GM23338 (cell line): ENCODE measurements at regions not wholly inside any gene's neighbourhood (a gene's known extent, or its start where the extent isn't known, plus 50 kb on each side); places are given as distances from the start of the nearest gene placed in this dataset.
A peak's percentile ranks its signal among the peaks of the same experiment; 100 is the strongest.

Source experiments
- ATAC-seq: fragments of 200-7000 bp; cut with Tn5 transposase; 3 replicates; pipeline ENCODE4 v1.9.1; 2020
- DNase-seq: peaks from one replicate; pipeline ENCODE4 v3.0.0-alpha.2; 2015; ENCODE audit warnings: low spot score
- H2AFZ ChIP-seq: fragments of 200-600 bp; sonication (generic); 2 replicates; pipeline ENCODE4 v1.8.0; 2016; ENCODE audit warnings: antibody characterized with exemption, mild to moderate bottlenecking, moderate library complexity
- H3F3A ChIP-seq: fragments of 200-600 bp; sonication (generic); replicated peaks from 2 replicates; pipeline ENCODE4 v1.8.0; 2017; ENCODE audit warnings: antibody characterized with exemption, mixed run types, low read depth
- H3K27ac ChIP-seq: fragments of 200-600 bp; sonication (generic); 2 replicates; pipeline ENCODE4 v1.6.1; 2016; ENCODE audit warnings: low read depth
- H3K27me3 ChIP-seq: fragments of 200-600 bp; sonication (generic); 2 replicates; pipeline ENCODE4 v1.8.0; 2016; ENCODE audit warnings: mild to moderate bottlenecking, mixed run types, moderate library complexity; ENCODE audit not compliant: insufficient read depth
- H3K36me3 ChIP-seq: fragments of 200-600 bp; sonication (generic); 2 replicates; pipeline ENCODE4 v1.8.0; 2016; ENCODE audit warnings: mild to moderate bottlenecking; ENCODE audit not compliant: insufficient read depth
- H3K4me1 ChIP-seq: fragments of 200-600 bp; sonication (generic); 2 replicates; pipeline ENCODE4 v1.8.0; 2016; ENCODE audit warnings: mild to moderate bottlenecking, moderate library complexity; ENCODE audit not compliant: insufficient read depth
- H3K4me2 ChIP-seq: fragments of 200-600 bp; sonication (generic); 2 replicates; pipeline ENCODE4 v1.7.1; 2017; ENCODE audit warnings: mixed run types
- H3K4me3 ChIP-seq: fragments of 200-600 bp; sonication (generic); 2 replicates; pipeline ENCODE4 v1.6.1; 2016; ENCODE audit warnings: mixed run types
- H3K79me2 ChIP-seq: fragments of 200-600 bp; sonication (generic); replicated peaks from 2 replicates; pipeline ENCODE4 v1.8.0; 2017; ENCODE audit warnings: mild to moderate bottlenecking; ENCODE audit not compliant: insufficient read depth
- H3K9me2 ChIP-seq: fragments of 200-600 bp; sonication (generic); 2 replicates; pipeline ENCODE4 v1.8.0; 2017; ENCODE audit not compliant: insufficient read depth
- H4K20me1 ChIP-seq: fragments of 200-600 bp; sonication (generic); replicated peaks from 2 replicates; pipeline ENCODE4 v1.8.0; 2017; ENCODE audit warnings: mild to moderate bottlenecking; ENCODE audit not compliant: insufficient read depth
- H3K27ac Mint-ChIP-seq: 2 replicates; pipeline ENCODE4 v1.8.0; 2020; ENCODE audit warnings: inconsistent platforms, mild to moderate bottlenecking, moderate library complexity, mixed read lengths
- H3K27me3 Mint-ChIP-seq: 3 replicates; pipeline ENCODE4 v1.8.0; 2022; ENCODE audit warnings: low read depth, mild to moderate bottlenecking, moderate library complexity, mixed read lengths, inconsistent platforms; ENCODE audit not compliant: insufficient read depth, poor library complexity
- H3K36me3 Mint-ChIP-seq: 3 replicates; pipeline ENCODE4 v1.8.0; 2021; ENCODE audit warnings: low read depth, mild to moderate bottlenecking, inconsistent platforms, moderate library complexity, mixed read lengths
- H3K4me1 Mint-ChIP-seq: 3 replicates; pipeline ENCODE4 v1.8.0; 2020; ENCODE audit warnings: mild to moderate bottlenecking, inconsistent platforms, mixed read lengths
- H3K4me3 Mint-ChIP-seq: 3 replicates; pipeline ENCODE4 v1.8.0; 2021; ENCODE audit warnings: moderate library complexity, mild to moderate bottlenecking, inconsistent platforms, mixed read lengths
- H3K9me3 Mint-ChIP-seq: 3 replicates; pipeline ENCODE4 v1.8.0; 2020; ENCODE audit warnings: moderate library complexity, mild to moderate bottlenecking, inconsistent platforms, mixed read lengths
- CREB1 ChIP-seq: fragments of 250-450 bp; sonication (Bioruptor Pico); IDR thresholded peaks from 2 replicates; pipeline ENCODE4 v1.5.0; 2020; ENCODE audit warnings: low read depth, mild to moderate bottlenecking, moderate library complexity
- CTCF ChIP-seq, 2 experiments: fragments of 200-600 bp in 1 of 2; sonication (generic) in 1 of 2; conservative IDR thresholded peaks; 2 replicates each; pipeline versions ENCODE4 v1.5.1 to v1.6.1; 2016 to 2017; ENCODE audit warnings: antibody characterized with exemption in 2 of 2, low read depth in 2 of 2, mild to moderate bottlenecking in 2 of 2, moderate library complexity in 1 of 2
- ETS1 ChIP-seq: IDR thresholded peaks from 2 replicates; pipeline ENCODE4 v1.6.1; 2016; ENCODE audit warnings: antibody characterized with exemption
- EZH2phosphoT487 ChIP-seq: fragments of 200-600 bp; sonication (generic); IDR thresholded peaks from one replicate; pipeline ENCODE4 v1.8.1; 2018; ENCODE audit warnings: antibody characterized with exemption; ENCODE audit not compliant: unreplicated experiment
- NANOG ChIP-seq: IDR thresholded peaks from 2 replicates; pipeline ENCODE4 v1.6.1; 2016; ENCODE audit warnings: antibody characterized with exemption, borderline replicate concordance
- POLR2AphosphoS5 ChIP-seq: IDR thresholded peaks from 2 replicates; pipeline ENCODE4 v1.6.1; 2016; ENCODE audit warnings: antibody characterized with exemption, low read depth
- REST ChIP-seq: IDR thresholded peaks from one replicate; pipeline ENCODE4 v1.6.1; 2018; ENCODE audit warnings: antibody characterized with exemption; ENCODE audit not compliant: unreplicated experiment
- STAT1 ChIP-seq: IDR thresholded peaks from one replicate; pipeline ENCODE4 v1.6.1; 2016; ENCODE audit warnings: antibody characterized with exemption; ENCODE audit not compliant: unreplicated experiment
- ZNF114 ChIP-seq: fragments of 250-450 bp; sonication (Bioruptor Pico); IDR thresholded peaks from 2 replicates; pipeline ENCODE4 v1.5.0; 2020; ENCODE audit warnings: mild to moderate bottlenecking, moderate library complexity
- ZNF331 ChIP-seq: fragments of 250-450 bp; sonication (Bioruptor Pico); IDR thresholded peaks from 2 replicates; pipeline ENCODE4 v1.5.0; 2020; ENCODE audit warnings: low read depth, mild to moderate bottlenecking, moderate library complexity
- ZNF462 ChIP-seq: fragments of 250-450 bp; sonication (Bioruptor Pico); IDR thresholded peaks from 2 replicates; pipeline ENCODE4 v1.5.0; 2020; ENCODE audit warnings: mild to moderate bottlenecking, moderate library complexity

- TF ChIP-seq ETS1 (no peak), REST (no peak), POLR2AphosphoS5 (no peak), ZNF331 (CRISPR knock-in tag) (no peak), CTCF (conservative IDR thresholded peaks at IDR 0.05; ENCODE audit: low read depth in 2 of 2) (no peak), EZH2phosphoT487 (no peak), NANOG (no peak)
These were observed 107.5 kb downstream of the SETD4 start (continued) for GRCh38 chr21:35952651-35953340.

- Mint-ChIP-seq H3K36me3 (no peaks in the 10 kb centered on the region), H3K4me3 (no peak overlapping the region), H3K4me1 (no peaks in the 10 kb centered on the region), H3K27ac (no peak overlapping the region), H3K27me3 (no peaks in the 10 kb centered on the region), H3K9me3 (no peaks in the 10 kb centered on the region; the same call in 2 of the 3 replicates)
- no peaks in the 10 kb centered on the region for H3K36me3 ChIP-seq
- H3K4me2 ChIP-seq, result no peak overlapping the region
- no peak overlapping the region for H3K4me3 ChIP-seq
- no peaks in the 10 kb centered on the region for H3K79me2 ChIP-seq
- H4K20me1 ChIP-seq, result no peaks in the 10 kb centered on the region
- ATAC-seq, result no peak
- no peak for DNase-seq
- no peaks in the 10 kb centered on the region for H3F3A ChIP-seq
- no peaks in the 10 kb centered on the region for H3K4me1 ChIP-seq
- no peaks in the 10 kb centered on the region for H3K27me3 ChIP-seq
- TF ChIP-seq STAT1 (no peak), ZNF114 (CRISPR knock-in tag) (no peak), ZNF462 (no peak), CREB1 (CRISPR knock-in tag) (no peak)
- H2AFZ ChIP-seq, result 0 out of 2 replicates have a peak overlapping the region, but pooled peaks have one; percentile 14
- no peak overlapping the region for H3K27ac ChIP-seq
- no peaks in the 10 kb centered on the region; the same call in 1 of the 2 replicates for H3K9me2 ChIP-seq
These were observed 111.3 kb downstream of the SETD4 start for GRCh38 chr21:35948982-35949381.
